GM21576 (cell line): ENCODE measurements at regions not wholly inside any gene's neighbourhood (a gene's known extent, or its start where the extent isn't known, plus 50 kb on each side); places are given as distances from the start of the nearest gene placed in this dataset.

Experiments
- ATAC-seq: cut with Tn5 transposase; IDR thresholded peaks from one replicate; pipeline ENCODE4 v1.9.1; 2021; ENCODE audit warnings: mild to moderate bottlenecking, moderate library complexity; ENCODE audit not compliant: unreplicated experiment

DNA sequence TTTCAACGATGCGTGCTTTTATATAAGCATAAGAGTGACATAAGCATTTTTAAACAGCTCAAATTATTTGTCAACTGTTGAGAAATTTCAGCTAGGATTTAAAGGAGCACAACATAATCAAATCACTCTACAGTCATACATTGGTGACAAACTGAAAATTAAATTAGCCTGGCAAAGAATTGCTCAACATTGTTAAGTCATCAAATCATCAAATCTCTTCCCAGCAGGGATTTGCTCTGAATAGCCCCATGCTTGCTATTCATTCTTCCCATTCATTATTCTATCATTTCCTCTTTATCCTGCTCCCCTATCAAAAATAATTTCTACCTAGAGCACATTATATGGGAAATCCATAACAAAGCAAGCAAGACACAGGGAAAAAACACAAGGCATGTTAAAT lies 198.7 kb upstream of the LUZP2 start:
- no peak for ATAC-seq

DNA sequence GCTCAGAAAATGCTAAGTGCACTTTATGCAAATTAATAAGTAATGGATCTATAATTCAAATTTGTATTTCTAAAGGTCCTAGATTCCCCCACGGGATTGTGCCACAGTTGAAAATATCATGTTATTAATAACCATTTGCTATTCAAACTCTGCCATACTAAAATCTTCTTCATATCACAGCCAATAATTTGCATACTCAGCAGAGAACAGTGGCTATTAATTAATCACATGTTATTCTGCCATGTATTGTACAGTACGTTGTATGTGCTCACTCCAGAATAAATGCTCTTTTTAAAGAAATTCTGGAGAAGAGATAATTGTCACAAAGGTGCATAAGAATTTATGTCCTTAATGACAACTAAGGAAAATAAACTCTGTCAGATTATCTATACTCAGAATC lies 184.9 kb upstream of the LUZP2 start:
- ATAC-seq: no peak

DNA sequence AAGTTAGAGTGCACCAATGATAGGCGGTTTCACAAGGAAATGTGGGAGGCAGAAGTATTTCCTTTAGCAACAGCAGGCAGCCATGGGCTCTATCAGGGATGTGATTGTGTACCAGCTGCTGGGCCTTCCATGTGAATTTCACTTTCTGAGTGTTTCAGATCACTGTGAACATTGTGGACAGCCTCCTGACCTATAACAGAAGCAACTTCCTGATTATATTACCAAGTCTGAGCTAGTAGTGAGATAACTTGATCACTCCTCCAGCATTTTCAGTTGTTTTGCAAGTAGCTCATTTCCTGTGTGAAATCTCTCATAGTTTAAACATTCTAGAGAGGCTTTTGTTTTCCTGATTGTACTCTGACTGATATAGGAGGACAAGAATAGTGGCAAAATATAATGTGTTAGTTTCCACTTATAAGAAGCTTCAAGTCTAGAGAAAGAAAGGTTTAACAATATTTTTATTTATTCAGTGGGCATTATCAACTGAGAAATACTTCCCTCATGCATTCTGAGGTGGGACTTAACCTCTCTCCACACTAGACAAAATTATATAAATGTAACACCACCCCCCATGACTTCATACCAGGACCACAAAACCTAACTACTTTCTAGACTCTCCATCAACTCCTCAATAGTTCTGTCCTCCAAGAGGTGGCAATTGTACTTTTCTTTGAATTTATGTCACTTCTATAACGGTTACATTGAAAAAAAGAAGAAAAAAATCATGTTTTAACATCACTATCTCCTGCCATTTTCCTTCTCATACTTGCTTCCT lies 184.2 kb upstream of the LUZP2 start:
- ATAC-seq: no peak

DNA sequence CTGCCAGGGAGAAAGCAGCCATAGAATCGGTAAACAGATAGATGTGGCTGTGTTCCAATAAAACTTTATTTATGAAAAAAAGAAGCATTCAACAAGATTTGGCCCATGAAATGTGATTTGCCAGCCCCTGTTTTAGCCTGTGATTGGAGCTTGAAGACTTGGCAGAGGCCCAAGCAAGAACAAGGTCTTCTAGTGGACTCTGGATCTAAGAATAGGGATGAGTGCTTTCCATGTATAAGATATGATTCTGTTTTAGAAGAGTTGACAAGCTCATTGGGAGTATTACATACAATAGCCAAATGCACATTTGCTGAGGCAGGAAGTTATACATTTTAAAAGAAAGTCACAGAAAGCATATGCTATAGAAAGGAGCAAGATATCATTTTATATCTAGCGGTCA lies 175.6 kb upstream of the LUZP2 start:
- ATAC-seq: no peak

DNA sequence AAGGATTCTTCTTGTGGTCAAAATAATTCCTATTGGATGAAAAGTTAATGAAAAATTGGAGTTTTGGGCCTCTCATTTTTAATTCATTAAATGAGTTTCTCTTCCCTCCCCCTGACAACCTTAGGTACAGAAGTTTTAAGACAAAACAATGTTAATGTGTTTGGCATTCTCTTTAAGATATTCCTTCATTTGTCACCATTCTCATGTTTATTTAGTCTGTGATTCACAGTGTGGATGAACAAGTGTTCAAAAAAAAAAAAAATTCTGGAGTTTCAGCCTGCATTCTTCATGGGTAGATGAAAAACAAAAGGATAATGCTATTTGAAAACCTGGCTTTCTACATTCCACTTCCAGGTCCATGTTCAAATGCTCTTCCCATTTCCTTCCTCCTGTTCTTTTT lies 172.6 kb upstream of the LUZP2 start:
- ATAC-seq: no peak

DNA sequence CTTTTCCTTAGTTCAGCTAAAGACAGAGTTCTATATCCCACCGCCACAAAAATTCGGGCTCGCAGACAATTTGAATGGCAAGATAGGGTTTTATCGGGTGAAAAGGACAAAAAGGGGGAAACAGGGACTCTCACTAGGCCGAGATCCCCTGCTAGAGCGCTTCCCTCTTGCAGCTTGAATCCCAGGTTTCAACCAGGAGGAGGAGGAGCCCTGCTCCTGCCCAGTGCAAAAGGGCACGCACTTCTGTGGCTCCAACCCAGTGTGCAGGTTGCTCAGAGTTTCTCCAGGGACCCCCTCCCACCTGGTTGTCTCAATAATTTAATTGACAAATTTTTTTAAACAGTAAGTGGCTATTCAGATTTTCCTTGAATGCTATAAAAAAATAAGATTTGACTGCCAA lies 152.6 kb upstream of the LUZP2 start:
- no peak for ATAC-seq

DNA sequence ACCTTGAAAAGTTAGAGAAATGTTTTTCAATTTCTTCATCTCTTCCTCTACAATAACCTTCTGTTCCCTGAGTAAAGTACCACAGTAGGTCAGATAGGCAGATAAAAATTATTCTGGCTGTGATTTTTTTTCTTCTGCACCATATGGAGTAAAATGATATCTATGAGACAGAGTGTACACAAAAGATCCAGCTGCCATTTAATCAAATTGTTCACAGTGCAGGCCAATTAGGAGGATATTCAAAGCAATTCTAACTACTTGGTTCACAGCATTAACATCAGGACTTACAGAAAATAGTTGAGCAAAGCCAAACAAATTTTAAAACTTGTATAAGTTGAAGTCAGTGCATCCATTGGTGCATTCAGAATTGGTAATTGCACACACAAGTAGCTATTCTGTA lies 147.9 kb upstream of the LUZP2 start:
- no peak for ATAC-seq

DNA sequence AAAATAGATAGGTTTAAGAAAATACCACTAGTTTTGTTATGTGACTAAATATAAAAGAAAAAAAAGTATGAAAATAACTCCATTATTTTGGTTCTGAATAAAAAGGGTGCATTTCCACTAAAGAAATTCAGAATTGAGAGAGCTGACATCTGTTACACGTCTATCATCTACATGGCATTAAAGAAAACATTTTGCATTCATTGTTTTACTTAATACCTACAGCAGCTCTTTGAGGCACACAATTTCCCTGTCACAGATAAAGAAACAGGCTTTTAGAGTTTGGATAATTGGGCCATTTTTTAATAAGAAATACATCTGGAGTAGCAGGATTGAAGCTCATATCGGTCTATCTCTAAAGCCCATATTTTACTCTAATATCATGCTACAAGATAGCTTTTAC lies 145.7 kb upstream of the LUZP2 start:
- no peak for ATAC-seq

DNA sequence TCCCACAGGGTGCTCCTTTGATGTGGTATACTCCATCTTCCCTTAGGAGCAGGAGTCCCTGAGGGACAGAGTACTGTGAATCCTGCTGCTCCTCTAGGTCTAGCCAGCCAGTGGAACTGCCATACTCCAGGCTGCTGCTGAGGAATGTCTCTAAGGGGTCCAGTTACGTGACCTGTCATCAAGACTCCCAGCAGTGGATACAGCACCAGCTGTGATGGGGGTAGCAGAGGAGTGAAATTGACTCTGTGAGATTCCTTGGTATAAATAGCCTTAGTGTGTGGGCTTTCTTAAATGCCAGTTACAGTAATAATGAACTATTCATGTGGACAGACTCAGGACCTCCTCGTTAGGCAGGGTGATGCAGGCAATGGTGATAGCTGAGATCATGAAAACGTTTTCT lies 140.4 kb upstream of the LUZP2 start:
- no peak for ATAC-seq

DNA sequence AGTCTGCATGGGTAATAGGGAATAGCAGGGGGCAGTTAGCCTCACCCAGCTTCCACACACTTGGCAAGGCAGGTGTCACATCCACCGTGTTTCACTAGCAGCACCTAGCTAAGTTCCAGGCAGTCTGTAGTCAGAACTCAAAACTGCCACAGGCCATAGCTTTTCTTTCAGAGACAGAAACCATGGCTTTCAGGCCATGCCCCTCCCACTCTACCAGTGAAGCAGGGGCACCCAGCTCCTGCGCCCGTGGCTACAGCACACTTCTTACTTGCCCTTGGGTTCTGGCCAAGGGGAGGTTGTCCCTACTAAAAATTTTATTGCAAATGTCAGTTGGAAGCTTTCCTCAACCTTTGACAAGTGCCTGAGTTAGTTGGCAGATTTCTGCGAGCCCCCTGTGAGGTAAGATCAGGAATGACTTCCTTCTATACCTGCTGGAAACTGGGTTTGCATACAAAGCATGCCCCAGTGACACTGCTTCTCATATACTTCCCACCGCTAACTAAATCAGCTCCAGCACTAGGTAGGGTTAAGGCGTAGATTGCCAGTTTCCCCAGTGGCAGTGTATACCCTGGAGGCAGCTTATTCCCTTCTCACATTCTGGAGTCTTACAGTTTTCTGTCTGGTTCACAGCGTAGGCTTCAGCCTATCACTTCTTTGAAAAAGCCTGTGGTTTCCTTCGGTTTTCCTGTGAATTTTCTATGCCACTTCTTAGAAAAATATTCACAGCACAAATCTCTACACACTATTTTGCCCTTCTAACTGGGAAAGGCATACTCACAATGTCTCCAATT lies 139.0 kb upstream of the LUZP2 start:
- ATAC-seq: no peak

DNA sequence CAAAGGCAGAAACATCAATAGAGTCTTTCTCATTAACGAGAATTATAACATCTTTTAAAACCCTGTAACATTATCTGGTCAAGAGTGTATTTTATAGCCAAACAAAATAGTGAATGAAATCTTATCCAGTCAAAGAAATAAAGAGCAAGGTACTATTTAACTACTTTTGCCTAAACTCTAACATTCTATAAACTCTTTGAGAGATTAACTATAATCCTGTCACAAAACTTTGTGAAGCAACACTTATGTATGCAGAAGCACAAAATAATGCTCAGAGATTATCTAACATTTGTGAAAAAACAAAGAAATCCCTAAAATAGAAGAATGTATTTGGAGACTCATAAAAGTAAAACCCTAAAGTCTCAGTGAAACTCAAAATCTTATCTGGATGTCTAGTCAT lies 124.4 kb upstream of the LUZP2 start:
- ATAC-seq: no peak

DNA sequence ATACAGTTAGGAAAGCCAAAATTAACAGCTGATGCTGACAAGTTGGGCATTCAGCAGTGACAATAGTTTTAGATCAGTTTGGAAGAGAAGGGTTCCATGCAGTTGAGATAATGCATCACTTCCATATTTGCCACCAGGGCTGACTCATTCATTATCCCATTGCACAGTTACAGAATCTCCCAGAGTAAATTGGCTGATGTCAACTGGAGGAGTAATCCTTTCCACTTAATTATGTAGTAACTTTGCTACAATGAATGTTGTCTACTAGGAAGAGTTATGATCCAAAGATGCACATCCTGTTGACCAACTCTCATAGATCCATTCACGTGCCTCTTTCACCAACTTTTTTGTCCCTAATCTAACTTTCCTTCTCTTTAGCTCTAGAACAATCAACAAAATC lies 123.3 kb upstream of the LUZP2 start:
- no peak for ATAC-seq

DNA sequence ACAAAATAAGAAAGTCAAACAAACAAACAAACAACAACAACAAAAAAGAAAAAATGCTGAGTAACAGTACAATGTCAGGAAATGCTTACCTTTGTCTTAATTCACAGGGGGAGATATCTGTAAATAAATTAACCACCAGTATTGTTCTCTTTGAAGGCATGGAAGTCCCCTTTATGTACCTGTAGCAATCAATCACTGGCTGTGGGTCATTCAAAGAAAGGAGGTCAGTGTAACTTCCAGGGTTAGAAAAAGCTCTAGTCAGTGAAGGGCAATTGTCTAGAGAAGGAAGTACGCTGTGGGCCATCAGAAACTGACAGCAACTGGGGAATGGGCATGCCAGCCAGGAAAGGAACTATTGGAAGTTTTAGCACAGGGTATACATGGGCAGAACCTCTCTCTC lies 121.5 kb upstream of the LUZP2 start:
- ATAC-seq: no peak

DNA sequence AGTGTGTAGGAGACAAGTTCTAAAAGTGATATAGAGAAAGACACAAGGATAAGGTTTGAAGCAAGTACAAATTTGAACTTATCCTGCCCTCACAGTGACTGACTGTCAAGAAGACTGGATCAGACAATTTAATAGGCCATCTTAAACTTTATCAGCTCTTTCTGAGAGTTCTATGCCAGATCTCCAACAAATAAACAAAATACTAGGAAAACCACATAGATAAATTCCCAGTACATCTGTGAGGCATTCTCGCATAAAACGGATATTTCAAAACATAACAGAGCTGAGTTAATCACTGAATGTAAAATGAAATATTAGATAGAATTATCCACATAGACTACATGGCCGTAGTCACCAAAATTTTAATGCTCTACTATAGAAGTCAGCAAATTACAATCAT lies 120.9 kb upstream of the LUZP2 start:
- ATAC-seq: no peak

DNA sequence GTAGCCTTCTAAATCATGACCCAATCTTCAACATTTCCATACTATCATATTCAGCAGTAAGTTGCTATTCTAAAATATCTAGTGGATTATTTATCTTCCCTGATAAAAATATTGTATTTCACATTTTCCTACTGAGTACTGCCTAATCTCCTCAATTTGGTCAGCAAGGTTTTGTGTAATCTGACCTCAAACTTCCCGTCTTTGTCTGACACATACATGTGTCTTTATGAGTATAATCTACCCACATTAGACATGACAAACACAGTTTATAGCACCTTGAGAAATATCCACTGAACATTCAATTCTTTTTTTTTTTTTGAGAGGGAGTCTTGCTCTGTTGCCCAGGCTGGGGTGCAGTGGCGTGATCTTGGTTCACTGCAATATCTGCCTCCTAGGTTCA lies 113.7 kb upstream of the LUZP2 start:
- no peak for ATAC-seq

DNA sequence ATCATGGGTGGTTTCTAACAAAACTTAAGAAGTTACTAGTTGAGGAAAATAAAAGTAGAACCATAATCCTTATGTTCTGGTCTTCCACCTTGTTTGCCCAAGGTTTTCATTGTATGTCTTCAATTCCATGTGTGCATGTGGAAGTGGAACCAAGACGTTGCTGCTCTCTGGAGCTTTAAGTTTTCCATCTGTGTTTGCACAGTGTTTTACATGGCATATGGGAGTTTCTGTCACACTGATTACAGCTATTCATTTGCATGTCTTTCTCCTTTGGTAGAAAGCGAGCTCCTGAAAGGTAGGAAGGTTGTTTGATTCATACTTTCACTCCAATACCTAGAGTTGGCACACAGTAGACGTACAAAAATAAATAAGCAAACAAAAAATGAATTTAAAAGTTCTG lies 112.6 kb upstream of the LUZP2 start:
- ATAC-seq: no peak

DNA sequence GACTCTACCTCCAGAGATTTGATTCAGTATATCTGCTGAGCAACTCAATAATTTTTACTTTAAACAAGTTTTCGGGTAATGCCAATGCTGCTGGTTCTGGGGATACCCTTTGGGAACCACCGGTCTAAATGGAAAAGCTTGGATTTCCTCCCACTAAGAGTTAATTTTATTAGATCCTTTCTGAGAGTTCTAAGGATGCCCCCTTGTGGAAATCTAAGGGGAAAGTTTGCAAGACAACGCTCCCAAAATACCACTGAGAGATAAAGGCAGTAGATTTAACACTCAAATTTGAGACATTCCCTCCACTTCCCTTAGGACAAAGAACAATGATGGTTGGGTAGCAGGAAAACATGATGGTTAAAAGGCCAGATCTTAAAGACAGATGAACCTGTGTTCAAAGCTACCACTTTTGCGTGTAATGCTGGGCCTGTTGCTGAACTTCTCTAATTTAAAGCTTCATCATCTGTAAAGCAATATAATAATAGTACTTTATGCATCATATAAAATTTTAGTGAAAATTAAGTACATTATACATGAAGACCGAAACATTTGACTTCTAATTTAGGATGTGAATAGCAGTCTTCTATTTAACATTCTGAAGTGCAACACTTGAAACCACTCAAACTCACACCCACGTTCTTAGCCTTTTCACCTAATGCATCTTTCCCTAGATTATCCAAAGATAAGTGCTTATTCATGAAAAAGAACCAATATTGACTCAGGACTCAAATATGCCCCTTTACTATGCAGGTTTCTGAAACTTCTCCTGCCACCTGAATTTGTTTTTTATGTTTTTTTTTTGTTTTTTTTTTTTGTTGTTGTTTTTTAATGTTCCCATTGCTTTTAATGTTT lies 110.1 kb upstream of the LUZP2 start:
- ATAC-seq: no peak

DNA sequence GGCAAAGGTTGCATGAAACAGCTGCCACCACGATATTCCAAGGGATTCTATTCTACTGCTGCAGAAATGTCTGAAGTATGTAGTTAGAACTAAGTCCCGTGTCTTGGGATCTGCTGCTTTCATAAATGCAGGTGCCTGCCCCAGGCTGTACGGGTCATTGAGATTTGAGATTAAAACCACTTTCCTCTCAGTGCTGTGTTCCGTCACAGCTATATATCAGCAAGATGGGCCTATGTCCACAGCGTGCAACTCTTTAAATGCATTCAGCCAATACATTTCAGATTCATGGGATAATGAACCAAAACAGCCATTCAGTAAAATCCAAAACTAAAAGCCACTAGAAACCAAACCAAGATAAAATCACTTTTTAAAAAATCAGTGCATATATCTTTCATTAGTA lies 107.3 kb upstream of the LUZP2 start:
- ATAC-seq: no peak

DNA sequence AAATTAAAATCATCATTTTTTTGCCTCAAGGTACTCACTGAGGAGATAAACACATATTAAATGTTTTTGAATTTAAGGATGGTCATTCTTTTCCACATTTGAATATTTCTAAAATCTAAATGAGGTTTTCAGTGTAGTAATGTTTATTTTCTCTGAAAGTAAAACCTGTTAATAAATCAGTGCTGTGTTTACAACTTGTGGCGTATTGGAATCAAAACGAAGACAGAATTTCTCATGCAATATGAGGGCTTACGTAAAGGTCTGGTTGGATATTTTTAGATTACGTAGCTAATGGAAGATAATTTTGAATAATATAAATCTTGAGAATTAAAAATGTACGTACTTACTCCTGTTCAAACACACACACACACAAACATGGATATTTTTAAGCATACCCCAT lies 106.8 kb upstream of the LUZP2 start:
- no peak for ATAC-seq

DNA sequence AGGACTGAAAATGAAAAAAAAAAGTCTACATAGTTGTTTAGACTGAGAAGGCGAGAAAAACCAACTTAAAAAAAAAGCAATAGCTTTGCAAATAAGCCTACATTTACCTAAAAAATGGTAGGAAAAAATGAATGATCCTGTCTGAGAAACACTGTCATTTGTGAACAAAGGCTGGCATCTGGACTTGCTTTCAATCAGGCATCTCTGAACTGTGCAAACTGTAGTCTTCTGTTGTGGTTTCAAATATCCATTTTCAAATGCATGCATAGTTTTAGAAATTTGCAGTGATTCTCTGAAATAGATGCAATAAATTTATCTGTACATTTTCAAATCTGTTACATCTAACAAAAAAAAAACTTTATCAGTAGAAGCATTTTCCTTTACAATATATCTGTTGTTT lies 106.1 kb upstream of the LUZP2 start:
- ATAC-seq: no peak

DNA sequence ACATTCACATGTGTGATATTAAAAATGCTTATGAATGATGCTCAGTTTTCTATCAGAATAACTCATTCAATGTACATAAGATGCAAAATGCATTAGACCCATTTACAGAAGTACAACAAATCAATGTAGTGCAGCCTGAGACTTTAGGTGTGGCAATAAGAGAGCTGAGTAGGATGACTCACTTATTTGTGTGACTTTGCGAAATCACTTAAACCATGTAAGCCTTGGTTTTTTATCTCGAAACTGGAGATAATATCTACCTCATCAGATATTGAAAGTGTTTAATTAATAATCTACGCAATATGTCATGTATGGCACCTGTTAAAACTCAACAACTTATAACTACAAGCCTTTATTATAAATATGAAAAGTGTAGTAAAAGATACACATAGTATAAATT lies 105.7 kb upstream of the LUZP2 start:
- no peak for ATAC-seq
